OCI-LY1 (cell line): ENCODE measurements at regions not wholly inside any gene's neighbourhood (a gene's known extent, or its start where the extent isn't known, plus 50 kb on each side); places are given as distances from the start of the nearest gene placed in this dataset.

Experiments used
- CTCF ChIP-seq: fragments of 200-600 bp; sonication (generic), shearing (Covaris generic); IDR thresholded peaks from 2 replicates; pipeline ENCODE4 v1.5.1; 2017; ENCODE audit warnings: mild to moderate bottlenecking, antibody characterized with exemption, low read length, moderate library complexity, mixed read lengths
- EZH2 ChIP-seq: fragments of 200-600 bp; sonication (generic), shearing (Covaris generic); IDR thresholded peaks from 2 replicates; pipeline ENCODE4 v1.8.0; 2017; ENCODE audit warnings: borderline replicate concordance, mixed run types, mild to moderate bottlenecking, antibody characterized with exemption, low read length, moderate library complexity, mixed read lengths

- TF ChIP-seq CTCF (no peak), EZH2 (no peak)
Measured at GRCh38 chr4:14028862-14029261, 401.3 kb upstream of the BOD1L1 start.
